HG03095 (cell line): ENCODE measurements at regions not wholly inside any gene's neighbourhood (a gene's known extent, or its start where the extent isn't known, plus 50 kb on each side); places are given as distances from the start of the nearest gene placed in this dataset.

ENCODE experiments used
- ATAC-seq: cut with Tn5 transposase; IDR thresholded peaks from one replicate; pipeline ENCODE4 v1.9.1; 2021; ENCODE audit warnings: moderate library complexity; ENCODE audit not compliant: unreplicated experiment

DNA sequence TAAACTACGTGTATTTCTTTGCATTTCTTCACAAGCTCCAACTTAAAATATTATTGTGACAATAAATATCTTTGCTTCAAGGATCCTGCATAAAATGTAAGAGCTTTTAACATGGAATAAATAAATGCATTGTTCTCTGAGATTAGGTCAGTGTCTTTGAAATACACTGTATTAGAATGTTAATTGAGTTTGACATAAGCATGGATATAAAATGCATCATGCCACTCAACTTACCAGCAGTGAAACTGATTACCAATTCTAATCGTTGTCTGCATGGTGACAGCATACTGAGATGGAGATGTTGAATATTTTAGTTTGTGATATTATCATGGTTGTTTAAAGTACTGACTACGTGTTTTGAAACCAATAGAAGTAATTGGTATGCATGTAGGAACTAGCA is 555.3 kb upstream of the ZNF608 start:
- ATAC-seq = no peak

DNA sequence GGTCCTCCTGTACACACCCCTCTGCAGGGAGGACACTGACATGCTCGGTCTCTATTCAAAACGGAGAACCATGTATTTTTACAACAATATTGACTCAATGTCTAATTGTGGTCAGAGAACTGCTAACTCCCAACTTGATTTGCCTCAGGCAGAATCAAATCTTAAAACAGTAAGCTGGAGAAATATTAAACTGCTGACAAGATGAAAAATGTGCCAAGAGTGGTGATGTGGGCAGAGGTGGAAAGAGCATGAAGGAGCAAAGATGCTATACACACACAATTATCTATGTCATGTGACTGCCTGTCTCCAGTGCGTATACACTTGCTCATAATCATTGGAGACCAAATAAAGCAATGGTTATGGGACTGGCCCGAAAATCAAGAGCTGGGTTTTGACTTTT is 556.1 kb upstream of the ZNF608 start:
- no peak for ATAC-seq

DNA sequence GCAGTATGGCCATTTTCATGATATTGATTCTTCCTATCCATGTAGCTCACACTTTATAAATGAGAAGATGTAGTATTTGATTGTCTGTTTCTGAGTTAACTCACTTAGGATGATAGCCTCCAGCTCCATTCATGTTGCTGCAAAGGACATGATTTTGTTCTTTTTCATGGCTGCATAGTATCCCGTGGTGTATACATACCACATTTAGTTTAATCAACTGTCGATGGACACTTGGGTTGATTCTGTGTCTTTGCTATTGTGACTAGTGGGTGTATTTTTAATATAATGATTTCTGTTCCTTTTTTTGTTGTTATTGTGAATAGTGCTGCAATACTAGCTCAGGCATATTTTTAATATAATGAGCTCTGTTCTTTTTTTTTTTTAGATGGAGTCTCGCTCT is 560.3 kb upstream of the ZNF608 start:
- no peak for ATAC-seq

DNA sequence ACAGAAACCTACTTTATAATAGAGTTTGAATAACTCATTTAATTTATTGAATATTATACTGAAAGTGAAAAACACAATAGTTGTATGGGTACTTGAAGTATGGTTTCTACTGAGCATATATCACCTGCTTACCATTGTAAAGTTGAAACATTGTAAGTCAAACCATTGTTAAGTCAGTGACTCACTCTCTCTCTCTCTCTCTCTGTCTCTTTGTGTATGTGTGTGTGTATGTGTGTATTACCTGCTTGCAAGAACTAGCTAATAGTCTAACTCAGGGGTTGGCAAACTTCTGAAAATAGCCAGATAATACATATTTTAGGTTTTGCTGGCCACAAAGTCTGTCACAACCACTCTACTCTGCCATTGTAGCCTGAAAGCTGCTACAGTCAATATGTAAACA is 564.3 kb upstream of the ZNF608 start:
- ATAC-seq = no peak

DNA sequence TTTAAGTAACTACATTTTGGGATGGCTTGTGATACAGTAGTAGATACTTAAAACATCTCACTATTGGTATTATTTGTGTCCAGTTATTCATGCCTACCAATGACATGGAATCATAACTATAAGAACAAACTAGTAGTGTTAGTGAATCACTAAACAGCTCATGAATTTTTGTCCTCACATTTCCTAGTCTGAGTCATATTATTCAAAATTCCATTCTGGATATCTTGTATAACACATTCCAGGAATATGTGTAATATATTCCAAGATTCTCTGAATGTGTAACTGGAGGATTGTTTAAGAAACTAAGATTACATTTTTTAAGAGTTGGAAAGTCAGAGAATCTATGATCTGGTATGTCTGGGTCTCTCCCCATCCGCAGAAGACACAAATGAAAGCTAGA is 565.3 kb upstream of the ZNF608 start:
- no peak for ATAC-seq

DNA sequence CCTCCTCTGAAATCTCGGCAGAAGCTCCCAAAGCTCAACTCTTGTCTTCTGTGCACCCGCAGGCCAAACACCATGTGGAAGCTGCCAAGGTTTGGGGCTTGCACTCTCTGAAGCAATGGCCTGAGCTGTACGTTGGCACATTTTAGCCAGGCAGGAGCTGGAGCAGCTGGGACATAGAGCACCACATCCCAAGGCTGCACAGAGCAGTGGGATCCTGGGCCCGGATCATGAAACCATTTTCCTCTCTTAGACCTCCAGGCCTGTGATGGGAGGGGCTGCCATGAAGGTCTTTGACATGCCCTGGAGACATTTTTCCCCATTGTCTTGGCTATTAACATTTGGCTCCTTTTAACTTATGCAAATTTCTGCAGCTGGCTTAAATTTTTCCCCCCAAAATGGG is 567.1 kb upstream of the ZNF608 start:
- no peak for ATAC-seq

DNA sequence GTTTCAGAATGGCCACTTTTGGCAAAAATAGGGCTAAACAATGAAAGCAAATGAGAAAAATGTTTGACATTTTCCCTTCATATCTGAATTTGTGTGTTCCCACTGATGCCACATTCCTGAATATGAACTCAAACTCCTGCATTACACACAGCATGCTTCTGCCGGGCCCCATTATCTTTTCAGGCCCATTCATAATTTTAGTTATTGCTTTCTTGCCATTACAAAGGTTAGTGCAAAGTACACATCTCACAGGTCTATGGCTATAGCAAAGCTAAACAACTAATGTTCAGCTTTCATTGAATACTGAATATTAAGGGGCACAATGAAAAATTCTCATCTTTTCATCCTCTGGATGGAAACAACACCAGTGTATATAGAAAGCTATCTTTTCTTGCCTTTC is 568.9 kb upstream of the ZNF608 start:
- no peak for ATAC-seq

DNA sequence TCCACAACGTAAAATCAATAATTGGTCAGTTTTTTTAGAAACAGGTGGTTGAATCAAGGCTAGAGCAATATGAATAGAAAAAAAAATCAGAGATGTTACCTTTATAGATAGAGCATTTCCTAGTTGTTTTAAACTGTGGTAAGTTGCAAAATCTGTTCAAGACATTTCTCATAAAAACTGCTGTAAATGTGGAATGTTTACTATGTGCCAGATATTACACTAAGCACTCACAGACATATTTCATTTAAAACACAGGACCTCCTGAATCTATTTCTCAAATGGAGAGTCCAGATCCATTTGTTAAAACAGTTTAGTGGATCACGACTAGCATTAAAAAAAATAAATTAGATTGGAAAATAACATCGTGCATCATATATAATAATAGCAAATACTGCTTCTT is 570.0 kb upstream of the ZNF608 start:
- ATAC-seq = no peak

DNA sequence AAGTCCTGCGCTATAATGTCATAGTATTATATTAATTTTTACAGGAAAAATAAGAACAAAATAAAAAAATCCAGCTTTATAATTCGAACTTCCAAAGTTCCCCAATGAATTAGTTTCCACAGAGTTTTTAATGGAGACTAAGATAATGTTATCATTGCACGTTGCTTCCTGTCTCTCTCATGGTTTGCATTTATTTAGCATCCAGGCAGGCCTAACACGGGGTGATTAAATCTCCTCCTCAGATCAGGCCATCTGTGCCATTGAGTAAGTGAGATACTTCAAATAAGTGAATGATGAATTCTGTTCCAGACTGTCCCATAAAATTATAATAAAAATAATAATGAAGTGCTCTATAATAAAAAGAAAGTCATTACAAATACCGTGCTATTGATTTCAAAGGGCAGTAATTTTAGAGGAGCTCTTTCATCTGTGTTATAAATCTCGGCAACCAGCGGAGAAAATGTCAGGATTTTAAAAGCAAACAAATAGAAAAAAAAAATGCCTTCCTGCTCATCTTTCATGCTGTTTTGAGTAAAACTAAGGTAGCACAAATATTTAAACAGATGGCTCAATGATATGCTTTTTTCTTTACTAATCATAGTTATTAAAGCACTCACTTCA is 570.6 kb upstream of the ZNF608 start:
- ATAC-seq = no peak

DNA sequence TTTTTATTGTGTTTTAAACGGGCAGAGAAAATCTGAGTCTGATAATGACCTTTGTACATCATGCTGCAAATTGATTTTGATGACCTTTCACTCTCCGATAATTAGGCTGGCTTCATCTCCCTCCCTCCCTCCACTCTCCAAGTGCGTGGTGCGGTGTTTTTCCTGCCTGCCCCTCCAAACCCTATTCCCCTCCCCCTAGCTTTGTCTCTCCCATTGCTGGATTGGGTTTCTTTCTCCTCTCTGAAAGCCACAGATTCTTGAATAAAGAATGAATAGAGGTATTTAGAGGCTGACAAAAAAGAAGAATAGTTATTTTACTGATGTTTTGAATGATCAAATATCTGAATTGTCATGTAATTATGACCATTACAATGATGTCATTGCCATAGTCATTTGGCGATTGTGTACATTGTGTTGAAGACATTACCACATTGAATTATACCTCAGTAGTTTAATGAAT is 571.1 kb upstream of the ZNF608 start:
- ATAC-seq = no peak

DNA sequence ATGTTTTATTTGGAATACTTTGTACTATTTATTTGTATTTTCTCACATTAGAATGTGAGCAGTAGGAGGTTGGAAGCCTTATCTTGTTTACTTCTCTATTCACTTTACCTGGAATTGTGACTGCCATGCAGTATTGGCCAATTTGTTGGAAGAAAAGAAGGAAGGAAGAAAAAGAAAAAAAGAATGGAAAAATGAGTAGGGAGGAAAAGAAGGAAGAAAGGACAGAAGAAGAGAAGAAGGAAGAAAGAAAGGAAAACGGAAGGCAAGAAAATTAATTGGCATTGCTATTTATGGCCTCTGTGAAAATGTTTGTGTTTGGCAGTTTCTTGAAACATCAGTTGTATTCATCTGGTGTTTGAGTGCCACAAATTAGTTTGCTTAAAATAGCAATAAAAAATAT is 575.2 kb upstream of the ZNF608 start:
- no peak for ATAC-seq

DNA sequence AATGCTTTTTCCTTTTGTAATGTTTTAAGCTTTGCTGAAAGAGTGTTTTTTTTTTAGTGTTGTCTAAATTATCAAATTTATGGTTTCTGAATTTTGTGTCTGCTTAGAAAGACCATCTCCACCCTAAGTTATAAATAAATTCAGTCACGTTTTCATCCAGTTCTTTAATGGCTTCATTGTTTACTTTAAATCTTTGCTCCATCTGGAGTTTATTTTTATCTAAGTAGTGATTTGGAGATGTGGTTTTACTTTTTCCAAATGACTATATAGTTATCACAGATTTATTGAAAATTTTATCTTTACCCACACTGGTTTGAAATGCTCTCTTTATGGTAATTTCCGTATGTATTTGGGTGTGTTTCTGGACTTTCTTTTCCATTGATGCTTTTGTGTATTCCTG is 577.2 kb upstream of the ZNF608 start:
- no peak for ATAC-seq

DNA sequence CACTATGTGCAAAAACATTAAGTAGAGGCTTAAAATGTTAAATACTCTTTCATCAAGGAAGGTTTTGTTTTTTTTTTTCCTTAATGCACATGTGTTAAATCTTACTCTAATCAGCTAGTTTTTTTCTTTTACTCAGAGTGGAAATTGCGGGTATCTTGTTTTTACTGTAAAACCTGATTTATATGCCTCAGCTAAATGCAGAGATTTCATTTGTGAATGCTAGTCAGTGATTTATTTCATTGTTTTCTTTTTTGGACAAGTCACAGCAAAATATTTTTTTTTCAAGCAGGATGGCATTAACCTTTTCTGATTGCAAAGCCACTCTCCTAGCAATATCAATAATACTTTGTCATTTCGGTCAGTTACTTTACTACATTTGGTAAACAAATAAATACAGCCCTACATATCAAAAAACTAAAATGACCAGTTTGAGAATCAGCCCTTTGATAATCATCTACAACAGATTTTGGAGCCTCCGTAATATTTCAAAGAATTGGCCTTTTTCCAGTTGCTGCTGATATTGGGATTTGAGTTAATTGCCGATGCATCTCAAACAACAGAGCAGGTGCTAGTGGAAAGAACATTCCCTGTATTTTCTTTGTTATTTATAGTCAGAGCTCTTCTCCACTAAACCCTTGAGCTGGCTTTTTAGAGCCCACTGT is 579.2 kb upstream of the ZNF608 start:
- ATAC-seq = no peak

DNA sequence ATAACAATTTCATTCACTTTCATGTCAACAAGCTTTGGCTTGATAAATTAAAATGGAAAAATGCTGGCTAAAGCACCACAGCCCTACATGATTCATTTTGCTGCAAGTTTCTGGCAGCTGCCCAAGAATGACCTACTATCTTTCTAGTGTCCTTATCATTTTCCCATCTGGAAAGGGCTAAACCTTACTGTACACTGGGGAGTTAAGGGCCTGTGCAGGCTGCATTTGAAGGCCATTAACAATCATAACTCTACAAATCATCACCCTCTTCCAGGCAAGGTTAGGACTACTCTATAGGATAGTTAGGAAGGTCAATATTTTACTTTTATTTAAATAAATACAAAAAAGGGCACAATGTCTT is 579.7 kb upstream of the ZNF608 start:
- ATAC-seq = no peak

DNA sequence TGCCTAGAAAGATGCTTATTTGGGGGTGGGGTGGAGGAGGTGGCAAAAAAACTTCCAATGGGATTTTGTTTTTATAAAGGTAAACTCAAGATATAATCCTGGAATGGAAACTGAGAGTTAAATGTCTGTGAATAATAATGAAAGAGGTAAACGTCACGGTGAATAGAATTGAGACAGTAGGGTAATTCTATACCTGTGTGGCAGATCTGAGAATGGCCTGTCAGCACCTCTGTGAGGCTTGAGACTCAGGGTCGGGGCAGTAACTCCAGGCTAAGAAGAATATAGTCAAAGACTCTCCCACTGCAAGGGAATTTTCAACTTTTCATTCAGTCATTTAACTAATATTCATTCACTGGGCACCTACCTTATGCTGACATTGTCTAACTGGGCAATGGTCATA is 581.2 kb upstream of the ZNF608 start:
- no peak for ATAC-seq

DNA sequence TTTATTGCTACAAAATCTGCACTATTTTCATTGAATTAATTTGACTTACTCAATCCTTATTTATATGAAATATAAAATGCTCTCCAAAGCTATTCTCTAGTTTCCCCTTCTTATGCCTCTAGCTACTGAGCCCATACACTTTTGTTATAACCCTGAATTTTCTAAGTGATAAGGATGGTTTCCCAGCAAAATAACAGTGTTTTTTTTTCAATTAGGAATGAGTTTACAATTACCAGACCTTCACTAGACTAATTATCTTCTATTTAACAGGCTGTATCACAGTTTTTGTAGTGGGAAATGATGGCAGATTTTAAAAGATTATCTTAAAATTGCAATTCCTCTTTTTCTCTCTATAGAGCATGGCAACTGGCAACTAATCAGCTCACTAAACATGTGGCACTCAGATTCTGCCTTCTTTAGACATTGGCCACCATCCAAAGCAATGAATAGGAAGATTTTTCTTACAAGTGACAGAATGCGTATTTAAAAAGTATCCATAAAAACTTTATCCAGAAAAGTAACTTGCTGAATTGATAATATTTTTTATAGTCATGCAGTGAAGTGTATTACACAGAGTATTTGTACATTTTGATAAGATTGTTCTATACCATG is 585.7 kb upstream of the ZNF608 start:
- ATAC-seq = no peak

DNA sequence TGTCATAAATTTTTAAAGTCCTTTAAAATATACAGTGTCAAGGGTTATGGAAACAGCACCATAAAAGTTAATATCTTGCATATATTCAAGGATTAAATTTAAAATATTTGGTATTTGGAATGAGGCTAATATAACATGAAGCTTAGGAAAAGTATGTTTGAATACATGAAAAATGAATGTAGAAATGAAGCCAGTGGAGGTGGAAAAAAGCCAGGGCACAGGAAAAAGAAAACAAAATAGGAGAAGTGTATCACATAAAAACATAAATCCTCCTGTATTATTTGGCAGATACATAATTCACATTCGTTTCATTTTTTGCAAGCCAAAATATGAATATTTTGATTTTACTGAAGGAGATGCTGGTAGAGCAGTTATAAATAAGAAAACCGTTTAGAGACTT is 587.0 kb upstream of the ZNF608 start:
- no peak for ATAC-seq

DNA sequence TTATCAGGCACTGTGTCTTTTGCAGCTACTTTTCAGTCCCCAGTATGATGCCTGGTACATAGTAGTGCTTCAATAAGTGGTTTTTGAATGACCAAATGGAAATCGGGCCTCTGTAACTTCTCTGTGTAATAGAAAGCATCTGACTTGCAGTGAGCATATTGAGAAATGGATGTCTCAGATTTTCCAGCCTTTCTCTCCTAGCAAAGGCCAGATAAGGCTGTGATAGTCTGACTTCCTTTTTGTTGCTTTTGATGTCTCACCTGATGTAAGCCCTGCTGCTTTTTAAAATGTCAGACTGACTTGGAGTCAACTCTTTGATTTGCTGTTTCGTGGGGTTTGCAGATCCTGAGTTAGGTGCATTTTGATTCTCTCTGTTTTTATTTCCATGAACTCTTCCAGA is 590.0 kb upstream of the ZNF608 start:
- no peak for ATAC-seq

DNA sequence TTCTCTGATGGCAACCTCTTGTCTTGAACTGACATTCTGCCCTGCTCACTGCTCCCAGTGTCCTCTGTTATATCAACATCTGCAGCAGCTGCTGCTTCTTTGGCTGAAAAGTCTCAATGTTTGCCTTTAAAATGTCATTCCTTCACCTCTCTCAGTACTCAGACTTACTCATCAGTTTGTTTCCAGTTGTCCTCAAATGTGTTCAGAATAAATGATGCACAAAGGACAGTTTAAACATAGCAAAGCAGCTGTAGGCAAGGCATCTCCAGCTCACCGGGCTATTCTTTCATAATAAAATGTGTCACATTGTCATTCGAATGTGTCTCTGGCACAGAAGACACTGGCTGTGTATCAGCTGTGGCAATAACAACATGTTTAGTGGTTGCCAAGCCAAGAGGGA is 590.9 kb upstream of the ZNF608 start:
- no peak for ATAC-seq

DNA sequence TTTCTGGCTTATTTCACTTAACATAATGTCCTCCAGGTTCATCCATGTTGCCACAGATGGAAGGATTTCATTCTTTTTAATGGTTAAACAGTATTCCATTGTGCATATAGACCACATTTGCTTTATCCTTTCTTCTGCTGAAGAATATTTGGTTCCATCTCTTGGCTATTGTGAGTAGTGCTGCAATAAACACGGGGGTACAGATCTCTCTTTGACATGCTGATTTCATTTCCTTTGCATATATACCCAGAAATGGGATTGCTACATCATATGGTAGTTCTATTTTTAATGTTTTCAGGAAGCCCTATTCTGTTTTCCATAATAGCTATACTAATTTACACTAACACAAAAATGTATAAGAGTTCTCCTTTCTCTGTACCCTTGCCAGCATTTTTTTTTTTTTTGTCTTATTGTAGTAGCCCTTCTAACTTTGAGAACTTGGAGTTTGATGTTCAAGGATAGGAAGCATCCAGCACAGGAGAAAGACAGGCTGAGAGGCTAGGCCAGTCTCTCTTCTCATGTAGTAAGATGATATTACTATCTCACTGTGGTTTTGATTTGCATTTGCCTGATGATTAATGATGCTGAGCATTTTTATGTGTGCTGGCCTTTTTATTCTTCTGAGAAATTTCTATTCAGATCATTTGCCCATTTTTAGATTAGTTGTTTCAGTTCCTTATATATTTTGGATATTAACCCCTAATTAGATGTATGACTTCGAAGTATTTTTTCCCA is 592.2 kb upstream of the ZNF608 start:
- no peak for ATAC-seq

DNA sequence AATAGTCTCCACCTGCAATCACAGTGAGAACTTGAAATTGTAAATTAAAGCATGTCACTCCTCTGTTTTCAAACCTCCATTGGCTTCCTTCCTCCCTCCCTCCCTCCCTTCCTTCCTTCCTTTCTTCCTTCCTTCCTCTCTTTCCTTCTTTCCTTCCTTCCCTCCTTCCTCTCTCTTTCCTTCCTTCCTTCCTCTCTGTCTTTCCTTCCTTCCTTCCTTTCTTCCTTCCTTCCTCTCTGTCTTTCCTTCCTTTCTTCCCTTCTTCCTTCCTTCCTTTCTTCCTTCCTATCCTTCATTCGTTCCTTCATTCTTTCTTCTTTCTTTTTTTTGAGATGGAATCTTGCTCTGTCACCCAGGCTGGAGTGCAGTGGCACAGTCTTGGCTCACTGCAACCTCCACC is 595.0 kb upstream of the ZNF608 start:
- ATAC-seq = no peak

DNA sequence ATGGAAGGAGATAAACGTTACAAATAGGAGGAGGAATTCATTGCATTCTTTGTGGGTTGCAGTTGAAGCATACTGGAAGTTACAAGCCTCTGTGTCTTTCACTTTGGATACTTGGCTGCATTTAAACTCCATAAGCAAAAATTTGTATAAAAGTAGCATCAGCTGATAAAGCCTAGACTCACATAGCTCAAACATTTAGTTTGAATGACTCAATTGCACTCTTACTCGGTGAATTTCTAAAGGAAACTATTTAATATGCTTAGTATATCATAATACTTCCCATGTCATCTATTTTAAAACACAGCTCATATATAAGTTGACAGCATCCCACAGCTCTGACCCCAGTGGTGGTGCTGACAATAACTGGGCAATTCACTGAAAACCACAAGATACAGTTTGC is 596.6 kb upstream of the ZNF608 start:
- no peak for ATAC-seq
